MM.1S (cell line): ENCODE measurements at regions not wholly inside any gene's neighbourhood (a gene's known extent, or its start where the extent isn't known, plus 50 kb on each side); places are given as distances from the start of the nearest gene placed in this dataset.

Experiments
- DNase-seq: peaks from one replicate; pipeline ENCODE4 v3.0.0-alpha.2; 2015
- H2AFZ ChIP-seq: fragments of 300-600 bp; sonication (generic); 2 replicates; pipeline ENCODE4 v1.6.0; 2016; ENCODE audit warnings: antibody characterized with exemption, low read length
- H3F3A ChIP-seq: fragments of 300-600 bp; sonication (generic); 2 replicates; pipeline ENCODE4 v1.6.1; 2016; ENCODE audit warnings: mild to moderate bottlenecking, antibody characterized with exemption, low read length, moderate library complexity, mixed read lengths; ENCODE audit not compliant: insufficient read depth
- H3K27ac ChIP-seq: fragments of 300-600 bp; sonication (generic); 2 replicates; pipeline ENCODE4 v1.5.1; 2016; ENCODE audit warnings: mild to moderate bottlenecking, low read length
- H3K27me3 ChIP-seq: fragments of 300-600 bp; sonication (generic); replicated peaks from 2 replicates; pipeline ENCODE4 v1.6.0; 2016; ENCODE audit warnings: low read length; ENCODE audit not compliant: insufficient read depth
- H3K36me3 ChIP-seq: fragments of 300-600 bp; sonication (generic); replicated peaks from 2 replicates; pipeline ENCODE4 v1.6.1; 2016; ENCODE audit warnings: mild to moderate bottlenecking, low read length, mixed read lengths; ENCODE audit not compliant: insufficient read depth
- H3K4me1 ChIP-seq: fragments of 300-600 bp; sonication (generic); 2 replicates; pipeline ENCODE4 v1.6.1; 2016; ENCODE audit warnings: low read length, mixed read lengths
- H3K4me2 ChIP-seq: fragments of 300-600 bp; sonication (generic); 2 replicates; pipeline ENCODE4 v1.6.0; 2016; ENCODE audit warnings: low read depth, low read length
- H3K4me3 ChIP-seq: fragments of 300-600 bp; sonication (generic); 2 replicates; pipeline ENCODE4 v1.5.1; 2016; ENCODE audit warnings: low read length, mixed read lengths
- H3K79me2 ChIP-seq: fragments of 300-600 bp; sonication (generic); 2 replicates; pipeline ENCODE4 v1.6.1; 2016; ENCODE audit warnings: mixed run types, low read length, mixed read lengths
- H3K9ac ChIP-seq: fragments of 300-600 bp; sonication (generic); 2 replicates; pipeline ENCODE4 v1.6.1; 2016; ENCODE audit warnings: low read length, mixed read lengths
- H3K9me2 ChIP-seq: fragments of 300-600 bp; sonication (generic); replicated peaks from 2 replicates; pipeline ENCODE4 v1.6.1; 2016; ENCODE audit warnings: mild to moderate bottlenecking, low read length, mixed read lengths; ENCODE audit not compliant: insufficient read depth
- H3K9me3 ChIP-seq: fragments of 300-600 bp; sonication (generic); replicated peaks from 2 replicates; pipeline ENCODE4 v1.6.1; 2016; ENCODE audit warnings: mild to moderate bottlenecking, low read length, mixed read lengths; ENCODE audit not compliant: insufficient read depth
- H4K20me1 ChIP-seq: fragments of 300-600 bp; sonication (generic); 2 replicates; pipeline ENCODE4 v1.6.1; 2016; ENCODE audit warnings: mild to moderate bottlenecking, low read length, moderate library complexity, mixed read lengths; ENCODE audit not compliant: insufficient read depth
- EZH2 ChIP-seq: fragments of 300-600 bp; sonication (generic); optimal IDR thresholded peaks from 2 replicates; pipeline ENCODE3; 2017; ENCODE audit warnings: low read depth, mild to moderate bottlenecking, antibody characterized with exemption, low read length, mixed read lengths
- EZH2phosphoT487 ChIP-seq: fragments of 300-600 bp; sonication (generic); IDR thresholded peaks from 2 replicates; pipeline ENCODE4 v1.6.1; 2018; ENCODE audit warnings: antibody characterized with exemption, low read length
- TF ChIP-seq, protein P1 (sequence below): fragments of 300-600 bp; sonication (generic); IDR thresholded peaks from 2 replicates; pipeline ENCODE4 v1.5.1; 2016; ENCODE audit warnings: antibody characterized with exemption, low read length, mixed read lengths

GRCh38 chr4:24470666-24471485 lies 113.5 kb downstream of the DHX15 start:
- Histone ChIP-seq H3K4me2 (peak overlapping the region; percentile 99), H3K79me2 (no peaks in the 10 kb centered on the region), H3F3A (peaks cover 5% of the 10 kb centered on the region; the same call in 1 of the 2 replicates), H3K9ac (no peak overlapping the region), H3K4me3 (peak overlapping the region; percentile 71), H3K27ac (no peak overlapping the region), H3K9me2 (no peaks in the 10 kb centered on the region), H3K27me3 (peaks cover 9% of the 10 kb centered on the region; the same call in 1 of the 2 replicates), H3K9me3 (no peaks in the 10 kb centered on the region), H4K20me1 (no peaks in the 10 kb centered on the region), H3K4me1 (no peaks in the 10 kb centered on the region), H2AFZ (peak overlapping the region; percentile 53), H3K36me3 (no peaks in the 10 kb centered on the region)
- DNase-seq = peak; percentile 30
- TF ChIP-seq, protein P1, sequence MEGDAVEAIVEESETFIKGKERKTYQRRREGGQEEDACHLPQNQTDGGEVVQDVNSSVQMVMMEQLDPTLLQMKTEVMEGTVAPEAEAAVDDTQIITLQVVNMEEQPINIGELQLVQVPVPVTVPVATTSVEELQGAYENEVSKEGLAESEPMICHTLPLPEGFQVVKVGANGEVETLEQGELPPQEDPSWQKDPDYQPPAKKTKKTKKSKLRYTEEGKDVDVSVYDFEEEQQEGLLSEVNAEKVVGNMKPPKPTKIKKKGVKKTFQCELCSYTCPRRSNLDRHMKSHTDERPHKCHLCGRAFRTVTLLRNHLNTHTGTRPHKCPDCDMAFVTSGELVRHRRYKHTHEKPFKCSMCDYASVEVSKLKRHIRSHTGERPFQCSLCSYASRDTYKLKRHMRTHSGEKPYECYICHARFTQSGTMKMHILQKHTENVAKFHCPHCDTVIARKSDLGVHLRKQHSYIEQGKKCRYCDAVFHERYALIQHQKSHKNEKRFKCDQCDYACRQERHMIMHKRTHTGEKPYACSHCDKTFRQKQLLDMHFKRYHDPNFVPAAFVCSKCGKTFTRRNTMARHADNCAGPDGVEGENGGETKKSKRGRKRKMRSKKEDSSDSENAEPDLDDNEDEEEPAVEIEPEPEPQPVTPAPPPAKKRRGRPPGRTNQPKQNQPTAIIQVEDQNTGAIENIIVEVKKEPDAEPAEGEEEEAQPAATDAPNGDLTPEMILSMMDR = no peak
- TF ChIP-seq EZH2phosphoT487 = no peak
- TF ChIP-seq EZH2 = no peak

- Histone ChIP-seq H4K20me1 (no peaks in the 10 kb centered on the region), H3K4me3 (no peak overlapping the region), H3K36me3 (no peaks in the 10 kb centered on the region), H3K9ac (no peak overlapping the region), H3K9me3 (no peaks in the 10 kb centered on the region), H3K4me2 (no peak overlapping the region), H2AFZ (no peak overlapping the region), H3F3A (peaks cover under 1% of the 10 kb centered on the region; the same call in 1 of the 2 replicates), H3K27ac (no peak overlapping the region), H3K79me2 (no peaks in the 10 kb centered on the region), H3K27me3 (peaks cover 9% of the 10 kb centered on the region; the same call in 1 of the 2 replicates), H3K4me1 (no peaks in the 10 kb centered on the region), H3K9me2 (no peaks in the 10 kb centered on the region)
- DNase-seq = no peak
- no peak for TF ChIP-seq EZH2phosphoT487
- TF ChIP-seq EZH2 = no peak
- TF ChIP-seq, protein P1 = no peak
Observed at GRCh38 chr4:24468071-24468470, 116.3 kb downstream of the DHX15 start.

DNA sequence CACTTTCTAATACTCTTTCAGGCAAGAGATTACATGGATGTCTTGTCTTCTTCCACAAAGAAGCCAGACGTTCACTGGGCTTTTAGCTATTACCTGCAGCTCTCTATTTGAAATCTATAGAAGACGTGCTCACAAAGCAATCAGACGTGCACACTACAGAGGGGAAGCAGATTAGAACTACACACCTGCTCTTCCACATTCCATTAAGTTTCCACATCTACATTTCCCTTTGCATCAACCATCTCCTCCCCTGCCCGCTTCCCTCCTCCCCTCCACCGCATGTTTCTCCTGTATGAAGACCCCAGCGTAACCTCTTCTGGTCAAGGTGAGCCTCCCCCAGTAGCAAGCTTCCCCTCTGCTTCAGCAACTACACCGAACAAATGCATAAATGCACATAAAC lies 119.8 kb downstream of the DHX15 start:
- peaks cover 3% of the 10 kb centered on the region; the same call in 1 of the 2 replicates for H3K27me3 ChIP-seq
- no peaks in the 10 kb centered on the region for H3F3A ChIP-seq
- H3K4me1 ChIP-seq = no peaks in the 10 kb centered on the region
- no peak overlapping the region for H3K9ac ChIP-seq
- H3K36me3 ChIP-seq = no peaks in the 10 kb centered on the region
- no peak overlapping the region for H3K27ac ChIP-seq
- no peak for DNase-seq
- no peak overlapping the region for H2AFZ ChIP-seq
- H3K79me2 ChIP-seq = no peaks in the 10 kb centered on the region
- H4K20me1 ChIP-seq = no peaks in the 10 kb centered on the region
- H3K4me2 ChIP-seq = no peak overlapping the region
- H3K9me2 ChIP-seq = no peaks in the 10 kb centered on the region
- TF ChIP-seq EZH2phosphoT487 = no peak
- TF ChIP-seq, protein P1 = no peak
- TF ChIP-seq EZH2 = no peak
- H3K4me3 ChIP-seq = no peak overlapping the region
- no peaks in the 10 kb centered on the region for H3K9me3 ChIP-seq
